BJ (cell line): ENCODE measurements at regions not wholly inside any gene's neighbourhood (a gene's known extent, or its start where the extent isn't known, plus 50 kb on each side); places are given as distances from the start of the nearest gene placed in this dataset.

Experiments
- CTCF ChIA-PET: fragments of 350-600 bp; formaldehyde crosslinking; extraction: SDS; loops from one replicate; lab custom pipeline; 2021; ENCODE audit warnings: antibody characterized with exemption, inconsistent platforms; lab: Yijun Ruan, JAX
- POLR2A ChIA-PET: fragments of 300-600 bp; sonication (Branson Sonifier 250); formaldehyde crosslinking; extraction: SDS; loops from one replicate; lab custom pipeline; 2021; ENCODE audit warnings: antibody characterized with exemption; lab: Charles Lee
- DNase-seq: peaks from one replicate; pipeline ENCODE4 v3.0.0-alpha.2; 2011; ENCODE audit warnings: low read depth
- H3K27me3 ChIP-seq: 2 replicates; pipeline ENCODE4 v1.6.0; 2011; ENCODE audit warnings: low read length; ENCODE audit not compliant: control insufficient read depth, insufficient read depth
- H3K36me3 ChIP-seq: 2 replicates; pipeline ENCODE4 v1.5.1; 2011; ENCODE audit warnings: low read length; ENCODE audit not compliant: control insufficient read depth, insufficient read depth
- H3K4me3 ChIP-seq: 2 replicates; pipeline ENCODE4 v1.5.1; 2011; ENCODE audit warnings: low read depth, mild to moderate bottlenecking, control low read depth, low read length
- CTCF ChIP-seq: IDR thresholded peaks from 2 replicates; pipeline ENCODE4 v1.5.1; 2011; ENCODE audit warnings: low read depth, mild to moderate bottlenecking, control low read depth, inconsistent platforms, low read length, moderate library complexity; ENCODE audit not compliant: insufficient read depth

- Histone ChIP-seq H3K4me3 (no peak overlapping the region), H3K27me3 (peaks cover 4% of the 10 kb centered on the region), H3K36me3 (no peaks in the 10 kb centered on the region)
- ChIA-PET CTCF (no interaction called here), POLR2A (no interaction called here)
- no peak for DNase-seq
- TF ChIP-seq CTCF, result no peak
Measured at GRCh38 chr3:127363171-127363570, 75.3 kb upstream of the PRR20G start.

- TF ChIP-seq CTCF, result no peak
- ChIA-PET POLR2A (no interaction called here), CTCF (no interaction called here)
- no peak for DNase-seq
- H3K4me3 ChIP-seq, result no peak overlapping the region
- no peaks in the 10 kb centered on the region for H3K36me3 ChIP-seq
- peaks cover 1% of the 10 kb centered on the region for H3K27me3 ChIP-seq
Measured at GRCh38 chr3:127360647-127361046, 72.8 kb upstream of the PRR20G start.

GRCh38 chr3:127358641-127359040 lies 70.8 kb upstream of the PRR20G start:
- H3K27me3 ChIP-seq, result no peaks in the 10 kb centered on the region; the same call in none of the 2 replicates
- TF ChIP-seq CTCF, result no peak
- CTCF ChIA-PET, result no interaction called here
- no peaks in the 10 kb centered on the region for H3K36me3 ChIP-seq
- no peak overlapping the region for H3K4me3 ChIP-seq
- POLR2A ChIA-PET, result no interaction called here
- DNase-seq, result no peak

- POLR2A ChIA-PET, result no interaction called here
- Histone ChIP-seq H3K36me3 (no peaks in the 10 kb centered on the region), H3K27me3 (peaks cover 3% of the 10 kb centered on the region), H3K4me3 (no peak overlapping the region)
- CTCF ChIA-PET, result no interaction called here
- DNase-seq, result no peak
- no peak for TF ChIP-seq CTCF
Measured at GRCh38 chr3:127356381-127356780, 68.5 kb upstream of the PRR20G start.

- POLR2A ChIA-PET, result no interaction called here
- H3K27me3 ChIP-seq, result peaks cover 3% of the 10 kb centered on the region
Measured at GRCh38 chr3:127354761-127355160, 66.9 kb upstream of the PRR20G start.

More at GRCh38 chr3:127354761-127355160, 66.9 kb upstream of the PRR20G start:
- TF ChIP-seq CTCF, result no peak
- no peak for DNase-seq
- H3K36me3 ChIP-seq, result no peaks in the 10 kb centered on the region
- CTCF ChIA-PET, result no interaction called here
- no peak overlapping the region for H3K4me3 ChIP-seq
